NCI-H2171 treated with DMSO at 0.1 percent for 48 hours (cell line): ENCODE measurements at regions not wholly inside any gene's neighbourhood (a gene's known extent, or its start where the extent isn't known, plus 50 kb on each side); places are given as distances from the start of the nearest gene placed in this dataset.
"Not testable (repeated sequence)": the region's sequence is repeated elsewhere in the genome, so short reads cannot be mapped to it uniquely, and the experiment has no call there.

Source experiments
- DNase-seq: peaks from one replicate; lab custom pipeline; 2025; lab: John Stamatoyannopoulos, UW

GRCh38 chr2:133884739-133885381, 316.6 kb upstream of the NCKAP5 start:
- peak; percentile 6 for DNase-seq

- DNase-seq, result no peak
These were observed 317.6 kb upstream of the NCKAP5 start for GRCh38 chr2:133885847-133886246.

- peak; percentile 69 for DNase-seq
These were observed 318.7 kb upstream of the NCKAP5 start for GRCh38 chr2:133886735-133887675.

- DNase-seq, result no peak
These were observed 319.4 kb upstream of the NCKAP5 start for GRCh38 chr2:133887676-133888040.

- DNase-seq, result no peak
These were observed 319.8 kb upstream of the NCKAP5 start for GRCh38 chr2:133888107-133888506.

- no peak for DNase-seq
These were observed 320.5 kb upstream of the NCKAP5 start for GRCh38 chr2:133888621-133889219.

GRCh38 chr2:133892352-133892913, 324.2 kb upstream of the NCKAP5 start:
- DNase-seq, result no peak

- no peak for DNase-seq
These were observed 326.2 kb upstream of the NCKAP5 start for GRCh38 chr2:133894429-133894828.

- not testable (repeated sequence) for DNase-seq
These were observed 329.6 kb upstream of the NCKAP5 start for GRCh38 chr2:133897838-133898237.

- DNase-seq, result no peak
These were observed 332.6 kb upstream of the NCKAP5 start for GRCh38 chr2:133900909-133901308.

- no peak for DNase-seq
These were observed 338.1 kb upstream of the NCKAP5 start for GRCh38 chr2:133906396-133906795.

GRCh38 chr2:133906926-133907325, 338.7 kb upstream of the NCKAP5 start:
- no peak for DNase-seq

GRCh38 chr2:133908171-133908570, 339.9 kb upstream of the NCKAP5 start:
- no peak for DNase-seq

GRCh38 chr2:133918141-133918540, 335.7 kb upstream of the MGAT5 start:
- no peak for DNase-seq

GRCh38 chr2:133919285-133919684, 334.6 kb upstream of the MGAT5 start:
- DNase-seq, result no peak

- no peak for DNase-seq
These were observed 326.0 kb upstream of the MGAT5 start for GRCh38 chr2:133927894-133928293.

GRCh38 chr2:133936096-133936495, 317.8 kb upstream of the MGAT5 start:
- DNase-seq, result no peak

GRCh38 chr2:133936601-133937000, 317.3 kb upstream of the MGAT5 start:
- DNase-seq, result no peak

- no peak for DNase-seq
These were observed 316.2 kb upstream of the MGAT5 start for GRCh38 chr2:133937669-133938068.

- DNase-seq, result no peak
These were observed 313.7 kb upstream of the MGAT5 start for GRCh38 chr2:133940134-133940533.

- no peak for DNase-seq
These were observed 312.2 kb upstream of the MGAT5 start for GRCh38 chr2:133941666-133942065.

- no peak for DNase-seq
These were observed 311.5 kb upstream of the MGAT5 start for GRCh38 chr2:133942398-133942797.

- DNase-seq, result no peak
These were observed 310.8 kb upstream of the MGAT5 start for GRCh38 chr2:133943108-133943507.
